ENCODE measurements at regions not wholly inside any gene's neighbourhood (a gene's known extent, or its start where the extent isn't known, plus 50 kb on each side); places are given as distances from the start of the nearest gene placed in this dataset.

DNA sequence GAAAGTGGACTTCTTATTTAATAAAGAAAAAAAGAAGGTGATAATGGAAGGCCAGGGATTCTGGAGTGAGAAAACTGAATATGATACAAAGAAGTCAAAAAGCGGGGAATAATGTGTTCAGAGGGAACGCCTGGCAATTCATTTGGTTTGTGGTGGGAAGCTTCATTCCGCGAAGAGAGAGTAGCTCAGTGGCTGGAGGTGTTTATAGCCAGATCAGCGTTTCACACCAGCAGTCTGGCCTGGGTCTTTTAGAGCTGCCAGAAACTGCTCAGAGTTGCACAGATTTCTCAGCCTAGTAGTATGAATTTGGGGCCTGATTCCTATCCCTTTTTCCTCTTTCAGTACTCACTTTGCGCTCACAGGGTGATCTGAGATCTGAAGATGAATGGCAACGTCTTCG is 67.8 kb upstream of the IPO9 start:
- Mint-ChIP-seq H3K27me3 (ENCODE audit: low read depth) (no peaks in the 10 kb centered on the region), H3K4me3 (no peak overlapping the region), H3K4me1 (peaks cover 81% of the 10 kb centered on the region), H3K27ac (peak overlapping the region; percentile 79 to 93 (median 88)), H3K9me3 (no peaks in the 10 kb centered on the region), H3K36me3 (ENCODE audit: low read depth) (no peaks in the 10 kb centered on the region)
- TF ChIP-seq, protein P1, sequence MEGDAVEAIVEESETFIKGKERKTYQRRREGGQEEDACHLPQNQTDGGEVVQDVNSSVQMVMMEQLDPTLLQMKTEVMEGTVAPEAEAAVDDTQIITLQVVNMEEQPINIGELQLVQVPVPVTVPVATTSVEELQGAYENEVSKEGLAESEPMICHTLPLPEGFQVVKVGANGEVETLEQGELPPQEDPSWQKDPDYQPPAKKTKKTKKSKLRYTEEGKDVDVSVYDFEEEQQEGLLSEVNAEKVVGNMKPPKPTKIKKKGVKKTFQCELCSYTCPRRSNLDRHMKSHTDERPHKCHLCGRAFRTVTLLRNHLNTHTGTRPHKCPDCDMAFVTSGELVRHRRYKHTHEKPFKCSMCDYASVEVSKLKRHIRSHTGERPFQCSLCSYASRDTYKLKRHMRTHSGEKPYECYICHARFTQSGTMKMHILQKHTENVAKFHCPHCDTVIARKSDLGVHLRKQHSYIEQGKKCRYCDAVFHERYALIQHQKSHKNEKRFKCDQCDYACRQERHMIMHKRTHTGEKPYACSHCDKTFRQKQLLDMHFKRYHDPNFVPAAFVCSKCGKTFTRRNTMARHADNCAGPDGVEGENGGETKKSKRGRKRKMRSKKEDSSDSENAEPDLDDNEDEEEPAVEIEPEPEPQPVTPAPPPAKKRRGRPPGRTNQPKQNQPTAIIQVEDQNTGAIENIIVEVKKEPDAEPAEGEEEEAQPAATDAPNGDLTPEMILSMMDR (IDR thresholded peaks at IDR 0.05; ENCODE audit: unreplicated experiment in 3 of 3) = no peak

DNA sequence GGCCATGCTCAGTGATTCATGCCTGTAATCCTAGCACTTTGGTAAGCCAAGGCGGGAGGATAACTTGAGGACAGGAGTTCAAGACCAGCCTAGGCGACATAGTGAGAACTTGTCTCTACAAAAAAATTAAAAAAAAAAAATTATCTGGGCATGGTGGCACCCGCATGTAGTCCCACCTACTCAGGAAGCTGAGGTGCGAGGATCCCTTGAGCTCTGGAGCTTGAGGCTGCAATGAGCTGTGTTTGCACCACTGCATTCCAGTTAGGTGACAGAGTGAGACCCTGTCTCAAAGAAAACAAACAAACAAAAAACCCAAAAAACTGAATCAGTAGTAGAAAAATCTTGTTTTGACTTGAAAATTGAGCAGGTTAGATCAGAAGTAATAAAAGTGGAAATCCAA is 67.1 kb upstream of the IPO9 start:
- Mint-ChIP-seq H3K4me3 (no peak overlapping the region), H3K27me3 (ENCODE audit: low read depth) (no peaks in the 10 kb centered on the region), H3K36me3 (ENCODE audit: low read depth) (no peaks in the 10 kb centered on the region), H3K9me3 (no peaks in the 10 kb centered on the region), H3K4me1 (peaks cover 78% of the 10 kb centered on the region), H3K27ac (peak overlapping the region; percentile 79 to 93 (median 88))
- TF ChIP-seq, protein P1 (IDR thresholded peaks at IDR 0.05; ENCODE audit: unreplicated experiment in 3 of 3) = no peak

DNA sequence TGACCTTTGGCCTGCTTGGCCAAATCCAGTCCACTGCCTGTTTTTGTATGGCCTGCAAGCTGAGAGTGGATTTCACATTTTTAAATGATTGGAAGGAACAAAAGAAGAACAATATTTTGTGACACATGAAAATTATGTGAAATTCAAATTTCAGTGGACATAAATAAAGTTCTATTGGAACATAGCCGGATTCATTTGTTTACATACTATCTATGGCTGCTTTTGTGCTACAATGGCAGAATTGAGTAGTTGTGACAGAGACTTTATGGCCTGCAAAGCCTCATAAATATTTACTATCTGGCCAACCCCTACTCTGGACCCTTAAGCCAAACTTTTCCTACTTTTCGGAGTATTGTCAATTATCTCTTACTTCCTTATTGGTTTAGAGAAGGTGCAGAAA is 66.6 kb upstream of the IPO9 start:
- Mint-ChIP-seq H3K4me1 (peaks cover 73% of the 10 kb centered on the region), H3K9me3 (no peaks in the 10 kb centered on the region), H3K27ac (peak overlapping the region; percentile 79 to 93 (median 88)), H3K4me3 (no peak overlapping the region), H3K27me3 (ENCODE audit: low read depth) (no peaks in the 10 kb centered on the region), H3K36me3 (ENCODE audit: low read depth) (no peaks in the 10 kb centered on the region)
- TF ChIP-seq, protein P1 (IDR thresholded peaks at IDR 0.05; ENCODE audit: unreplicated experiment in 3 of 3) = no peak

DNA sequence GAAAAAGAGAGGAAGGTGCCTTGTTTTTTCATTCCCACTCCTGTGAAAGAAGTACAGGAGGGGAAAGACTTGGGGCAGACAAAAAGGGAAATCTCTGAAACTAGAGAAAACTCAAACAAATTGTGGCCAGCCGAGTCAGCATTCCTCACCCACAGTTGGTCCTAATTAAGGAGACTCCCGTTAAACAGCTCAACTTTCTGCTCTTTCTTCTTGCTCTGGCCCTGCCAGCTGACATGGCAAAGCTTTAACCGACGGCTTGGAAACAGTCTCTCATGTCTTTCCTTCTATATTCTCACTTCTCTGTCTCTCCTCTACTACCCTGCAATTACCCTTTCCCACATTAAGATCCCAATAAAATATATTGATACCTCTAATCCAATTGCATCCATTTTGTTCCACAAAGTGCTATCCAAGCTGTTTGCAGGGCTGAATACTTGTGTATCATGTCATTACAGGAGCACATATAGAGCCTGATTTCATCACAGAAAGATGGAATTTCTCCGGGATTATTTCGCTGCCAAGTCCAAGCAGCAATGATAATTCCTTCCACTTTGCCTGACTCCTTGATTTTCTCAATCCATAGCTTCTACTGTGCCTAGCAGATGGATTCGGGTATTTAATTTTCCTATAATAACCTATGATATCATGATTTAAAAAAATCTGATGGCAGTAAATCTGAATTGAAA is 65.4 kb upstream of the IPO9 start:
- H3K4me1 Mint-ChIP-seq = peaks cover 65% of the 10 kb centered on the region
- no peaks in the 10 kb centered on the region for H3K9me3 Mint-ChIP-seq
- peak overlapping the region; percentile 76 to 93 (median 88) for H3K27ac Mint-ChIP-seq
- no peaks in the 10 kb centered on the region for H3K36me3 Mint-ChIP-seq (ENCODE audit: low read depth)
- no peaks in the 10 kb centered on the region for H3K27me3 Mint-ChIP-seq (ENCODE audit: low read depth)
- H3K4me3 Mint-ChIP-seq = peak overlapping the region; percentile 2 to 10 (median 8)
- TF ChIP-seq, protein P1 (IDR thresholded peaks at IDR 0.05; ENCODE audit: unreplicated experiment in 3 of 3) = no peak

DNA sequence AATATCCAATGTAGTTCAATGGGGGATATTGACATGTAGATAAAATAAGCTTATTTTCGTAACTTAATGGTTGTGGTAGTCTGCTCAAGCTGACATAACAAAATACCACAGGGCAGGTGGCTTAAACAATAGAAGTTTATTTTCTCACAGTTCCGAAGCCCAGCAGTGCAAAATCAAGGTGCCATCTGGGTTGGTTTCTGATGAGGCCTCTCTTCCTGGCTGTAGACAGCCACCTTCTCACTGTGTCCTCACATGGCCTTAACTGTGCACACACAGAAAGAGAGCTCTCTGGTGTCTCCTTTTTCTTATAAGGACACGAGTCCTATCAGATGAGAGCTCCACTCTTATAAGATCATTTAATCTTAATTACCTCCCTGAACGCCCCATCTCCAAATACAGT is 64.8 kb upstream of the IPO9 start:
- no peaks in the 10 kb centered on the region for H3K27me3 Mint-ChIP-seq (ENCODE audit: low read depth)
- H3K27ac Mint-ChIP-seq = peak overlapping the region; percentile 76 to 88 (median 80)
- H3K36me3 Mint-ChIP-seq (ENCODE audit: low read depth) = peaks cover 2% of the 10 kb centered on the region
- TF ChIP-seq, protein P1 (IDR thresholded peaks at IDR 0.05; ENCODE audit: unreplicated experiment in 3 of 3) = no peak
- peaks cover 60% of the 10 kb centered on the region for H3K4me1 Mint-ChIP-seq
- no peak overlapping the region for H3K4me3 Mint-ChIP-seq
- H3K9me3 Mint-ChIP-seq = no peaks in the 10 kb centered on the region

DNA sequence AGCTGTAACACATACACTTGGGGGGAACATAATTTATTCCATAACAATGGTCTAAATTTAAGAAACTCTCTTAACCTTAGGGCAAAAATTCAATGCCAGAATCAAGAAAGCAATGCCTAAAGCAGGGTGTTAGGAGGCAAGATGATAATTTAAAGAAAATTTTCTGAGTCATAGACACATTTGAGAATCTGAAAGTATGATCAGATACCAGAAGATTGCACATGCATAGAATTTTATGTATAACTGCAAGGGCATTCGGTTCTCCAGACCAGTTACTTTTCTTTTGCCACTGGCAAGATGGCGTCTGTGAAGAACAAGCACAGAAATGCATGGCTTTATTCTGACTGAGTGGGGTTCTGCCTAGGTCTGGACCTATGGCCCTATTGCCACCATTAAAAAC is 64.4 kb upstream of the IPO9 start:
- H3K9me3 Mint-ChIP-seq = no peaks in the 10 kb centered on the region
- H3K4me1 Mint-ChIP-seq = peaks cover 60% of the 10 kb centered on the region
- H3K4me3 Mint-ChIP-seq = no peak overlapping the region
- peaks cover 5% of the 10 kb centered on the region for H3K36me3 Mint-ChIP-seq (ENCODE audit: low read depth)
- peak overlapping the region; percentile 76 to 88 (median 80) for H3K27ac Mint-ChIP-seq
- no peaks in the 10 kb centered on the region for H3K27me3 Mint-ChIP-seq (ENCODE audit: low read depth)
- TF ChIP-seq, protein P1 (IDR thresholded peaks at IDR 0.05; ENCODE audit: unreplicated experiment in 3 of 3) = no peak
